ENCODE measurements at regions not wholly inside any gene's neighbourhood (a gene's known extent, or its start where the extent isn't known, plus 50 kb on each side); places are given as distances from the start of the nearest gene placed in this dataset.

GRCh38 chr3:43906849-43907507, 216.2 kb downstream of the ABHD5 start:
- DNase-seq, result no peak

DNA sequence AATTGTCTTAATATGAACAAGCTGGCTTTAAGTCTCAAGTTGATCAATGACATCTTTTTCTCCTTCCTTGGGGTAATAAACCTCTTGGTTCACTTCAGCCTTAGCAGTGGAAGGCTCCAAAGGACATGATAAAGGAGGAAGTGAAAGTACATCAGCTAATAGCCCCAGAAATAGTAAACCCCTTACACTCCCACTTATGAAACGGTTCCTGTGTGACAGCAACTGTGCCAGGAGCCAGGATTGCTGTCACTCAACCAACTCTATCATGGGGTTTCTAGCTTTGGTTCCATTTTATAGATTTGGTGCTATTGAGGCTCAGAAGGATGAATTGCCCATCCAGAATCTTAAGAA, 216.7 kb downstream of the ABHD5 start:
- no peak for DNase-seq

GRCh38 chr3:43908456-43908855, 217.7 kb downstream of the ABHD5 start:
- no peak for DNase-seq

DNA sequence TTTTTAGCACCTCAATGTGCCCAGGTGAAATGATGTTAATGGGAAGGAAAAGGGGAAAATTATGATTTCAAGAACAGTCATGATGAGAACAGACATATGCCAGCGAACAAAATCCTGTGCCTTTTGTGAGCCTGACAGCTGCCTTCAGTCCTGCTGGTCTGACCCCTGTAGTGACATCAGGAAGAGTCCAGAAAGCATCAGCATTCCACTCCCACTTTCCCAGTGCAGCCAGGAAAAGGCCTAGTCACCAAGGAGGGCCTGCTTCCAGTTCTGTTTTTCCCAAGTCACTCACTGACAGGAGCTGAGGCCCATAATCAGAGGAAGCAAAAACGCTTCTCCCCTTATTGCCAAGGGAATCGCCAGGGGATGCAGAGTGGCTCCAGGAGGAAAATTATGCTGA, 218.4 kb downstream of the ABHD5 start:
- DNase-seq, result no peak

GRCh38 chr3:43910750-43911149, 220.0 kb downstream of the ABHD5 start:
- no peak for DNase-seq

DNA sequence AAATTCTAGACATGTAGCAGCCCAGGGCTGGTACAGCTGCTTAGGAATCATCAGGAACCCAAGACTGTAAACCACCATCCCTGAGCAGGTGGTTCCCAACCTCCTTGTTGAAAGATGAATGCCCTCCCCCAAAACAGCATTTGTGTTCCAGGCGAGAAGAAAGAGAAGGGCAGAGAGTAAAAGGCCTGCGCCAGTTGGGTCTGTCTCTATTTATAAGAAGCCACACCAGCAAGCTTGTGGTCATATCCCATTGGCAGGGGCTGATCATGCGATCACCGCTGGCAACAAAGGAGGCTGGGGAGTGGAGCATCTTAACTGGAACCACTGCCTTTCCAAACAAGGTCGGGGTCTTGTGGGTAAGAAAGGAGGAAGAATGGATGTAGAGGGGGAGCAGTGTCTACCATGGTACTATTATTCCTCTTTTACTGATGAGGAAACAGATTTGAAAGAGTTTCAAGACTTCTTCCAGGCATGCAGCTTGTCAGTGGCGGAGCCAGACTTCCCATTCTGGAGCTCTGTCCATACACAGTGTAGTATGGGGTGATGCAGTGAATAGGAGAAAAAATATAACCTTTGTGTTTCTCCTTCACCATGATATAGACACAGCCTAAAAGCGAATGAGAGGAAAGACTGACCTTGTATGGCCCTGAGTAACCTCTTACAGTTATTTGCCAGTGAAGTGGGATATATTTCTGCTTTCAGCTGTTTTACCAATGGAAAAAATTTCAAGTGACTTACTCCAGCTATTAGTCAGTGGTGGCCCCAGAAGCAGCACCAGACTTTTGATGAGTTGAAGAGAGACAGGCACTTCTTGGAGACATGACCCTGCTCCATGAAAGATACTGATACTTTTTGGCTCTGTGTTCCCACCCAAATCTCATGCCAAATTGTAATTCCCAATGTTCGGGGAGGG, 222.6 kb downstream of the ABHD5 start:
- DNase-seq, result no peak

GRCh38 chr3:43914269-43914668, 223.5 kb downstream of the ABHD5 start:
- DNase-seq, result no peak

DNA sequence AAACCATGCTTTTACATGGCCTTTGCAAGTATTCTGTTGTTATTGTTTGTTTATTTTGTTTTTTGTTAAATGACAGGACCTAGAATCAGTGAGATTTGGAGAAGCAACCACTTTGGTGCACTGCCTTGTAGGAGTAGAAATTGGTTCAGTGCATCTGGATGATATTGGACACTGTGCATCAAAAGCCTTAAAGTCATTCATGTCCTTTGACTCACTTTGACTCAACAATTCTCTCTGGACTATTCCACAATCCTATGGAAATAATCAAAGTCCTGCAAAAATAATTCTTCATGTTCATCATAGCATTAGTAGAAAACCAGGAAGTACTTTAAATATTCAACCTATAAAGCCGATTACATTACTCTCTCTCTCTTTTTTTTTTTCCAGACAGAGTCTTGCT, 224.8 kb downstream of the ABHD5 start:
- DNase-seq, result no peak

GRCh38 chr3:43917361-43917760, 226.6 kb downstream of the ABHD5 start:
- DNase-seq, result no peak

- DNase-seq, result no peak
Observed at GRCh38 chr3:43919029-43919428, 228.3 kb downstream of the ABHD5 start.

- no peak for DNase-seq
Observed at GRCh38 chr3:43921056-43921648, 230.4 kb downstream of the ABHD5 start.

GRCh38 chr3:43922374-43922773, 231.6 kb downstream of the ABHD5 start:
- no peak for DNase-seq

GRCh38 chr3:43923104-43923882, 232.6 kb downstream of the ABHD5 start:
- DNase-seq, result no peak

DNA sequence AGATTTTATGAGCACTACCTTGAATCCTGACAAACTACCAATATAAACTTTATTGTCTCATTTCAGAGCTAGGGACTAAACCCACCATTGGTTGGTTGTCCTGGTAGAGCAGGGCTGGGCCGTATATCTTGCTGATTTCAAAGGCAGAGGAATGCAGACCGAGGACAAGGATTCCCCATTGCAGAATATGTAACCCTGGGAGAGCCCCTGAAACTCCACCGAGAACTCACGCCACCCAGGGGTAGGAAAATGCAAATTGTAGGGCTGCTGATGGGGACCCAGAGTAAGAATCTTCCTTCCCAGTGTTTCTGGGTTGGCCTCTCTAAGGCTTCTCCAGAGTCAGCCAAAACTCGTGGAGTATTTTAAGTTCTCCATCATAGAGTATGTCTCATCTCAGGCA, 235.3 kb downstream of the ABHD5 start:
- DNase-seq, result no peak

DNA sequence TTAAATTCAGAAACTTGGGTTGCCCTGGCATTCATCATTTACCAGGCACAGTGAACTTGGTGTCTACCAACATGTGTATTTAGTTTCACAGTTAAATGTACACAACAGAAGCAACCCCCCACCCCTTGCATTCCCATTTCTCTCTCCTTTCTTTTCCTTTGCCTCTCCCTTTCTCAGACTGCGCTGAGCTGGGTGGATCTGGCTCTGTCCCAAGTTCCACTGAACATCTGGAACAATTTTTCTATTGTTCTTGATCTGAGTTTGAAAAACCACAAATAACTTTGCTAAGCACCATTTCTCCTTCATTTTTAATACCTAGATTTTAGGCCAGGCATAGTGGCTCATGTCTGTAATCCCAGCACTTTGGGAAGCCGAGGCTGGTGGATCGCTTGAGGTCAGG, 242.2 kb downstream of the ABHD5 start:
- no peak for DNase-seq

GRCh38 chr3:43948013-43948412, 257.3 kb downstream of the ABHD5 start:
- DNase-seq, result no peak

DNA sequence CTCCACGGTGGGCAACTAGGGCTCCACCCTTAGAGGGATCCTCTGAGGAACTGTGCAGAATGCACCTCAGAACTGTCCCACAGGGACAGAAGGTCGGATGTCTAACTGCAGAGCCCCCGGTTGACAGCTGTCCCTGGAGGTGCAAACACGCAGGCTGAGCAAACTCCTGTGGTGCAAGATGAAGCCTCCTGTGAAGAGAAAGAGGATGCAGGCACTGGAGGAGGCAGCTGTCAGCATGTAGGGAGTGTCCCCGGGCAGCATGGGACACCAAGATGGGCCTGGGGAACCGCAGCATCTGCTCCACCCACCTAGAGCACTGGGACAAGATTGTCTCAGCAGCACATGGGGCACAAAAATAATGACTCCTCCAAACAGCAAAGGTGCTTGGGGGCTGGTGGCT, 258.9 kb downstream of the ABHD5 start:
- no peak for DNase-seq

- DNase-seq, result no peak
Observed at GRCh38 chr3:43950775-43951174, 260.0 kb downstream of the ABHD5 start.

GRCh38 chr3:43951813-43952212, 261.1 kb downstream of the ABHD5 start:
- DNase-seq, result no peak

- DNase-seq, result no peak
Observed at GRCh38 chr3:43953380-43953779, 262.6 kb downstream of the ABHD5 start.

- no peak for DNase-seq
Observed at GRCh38 chr3:43953814-43954692, 263.3 kb downstream of the ABHD5 start.

DNA sequence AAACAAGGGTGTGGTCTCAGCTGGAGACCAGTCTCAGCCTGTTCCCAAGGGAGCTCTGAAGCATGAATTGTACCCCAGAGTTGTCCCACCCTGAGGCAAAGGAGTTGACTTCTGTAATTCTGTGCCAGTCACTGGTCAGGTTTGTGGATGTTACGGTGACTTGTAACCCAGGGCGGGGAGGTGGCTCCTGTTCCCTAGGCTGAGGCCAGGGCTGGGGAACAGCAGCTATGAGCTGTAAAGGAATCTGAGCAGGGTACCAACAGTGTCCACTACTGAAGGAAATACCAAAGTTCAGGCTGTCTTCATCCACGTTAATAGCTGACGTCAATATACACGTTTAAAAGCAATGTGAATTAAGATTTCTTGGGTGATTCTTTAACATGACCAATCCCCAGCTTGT, 266.2 kb downstream of the ABHD5 start:
- DNase-seq, result no peak

Measured in CD4-positive, alpha-beta T cell treated with Interleukin-12 subunit alpha and Interleukin-12 subunit beta, for 1 hour (primary cell).